ENCODE measurements at regions not wholly inside any gene's neighbourhood (a gene's known extent, or its start where the extent isn't known, plus 50 kb on each side); places are given as distances from the start of the nearest gene placed in this dataset.

DNA sequence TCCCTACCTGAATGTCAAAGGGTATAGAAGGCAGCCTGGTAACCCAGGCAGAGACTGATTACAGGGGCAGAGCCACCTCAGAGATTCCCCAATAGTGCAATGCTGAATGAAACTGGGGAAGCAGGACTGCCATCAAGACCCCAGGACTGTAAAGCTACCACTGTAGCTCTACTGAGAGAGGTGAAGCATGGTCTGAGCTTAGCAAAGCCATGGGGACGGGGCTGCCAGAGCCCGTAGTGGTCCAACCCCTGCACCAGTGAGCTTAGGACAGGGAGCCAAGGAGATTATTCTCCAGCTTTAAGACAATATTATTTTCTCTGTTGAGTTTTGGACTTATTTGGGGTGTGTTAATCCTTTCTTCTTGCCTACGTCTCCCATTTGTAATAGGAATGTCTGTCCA, 679.3 kb upstream of the GRAMD2B start:
- TF ChIP-seq, protein P1, sequence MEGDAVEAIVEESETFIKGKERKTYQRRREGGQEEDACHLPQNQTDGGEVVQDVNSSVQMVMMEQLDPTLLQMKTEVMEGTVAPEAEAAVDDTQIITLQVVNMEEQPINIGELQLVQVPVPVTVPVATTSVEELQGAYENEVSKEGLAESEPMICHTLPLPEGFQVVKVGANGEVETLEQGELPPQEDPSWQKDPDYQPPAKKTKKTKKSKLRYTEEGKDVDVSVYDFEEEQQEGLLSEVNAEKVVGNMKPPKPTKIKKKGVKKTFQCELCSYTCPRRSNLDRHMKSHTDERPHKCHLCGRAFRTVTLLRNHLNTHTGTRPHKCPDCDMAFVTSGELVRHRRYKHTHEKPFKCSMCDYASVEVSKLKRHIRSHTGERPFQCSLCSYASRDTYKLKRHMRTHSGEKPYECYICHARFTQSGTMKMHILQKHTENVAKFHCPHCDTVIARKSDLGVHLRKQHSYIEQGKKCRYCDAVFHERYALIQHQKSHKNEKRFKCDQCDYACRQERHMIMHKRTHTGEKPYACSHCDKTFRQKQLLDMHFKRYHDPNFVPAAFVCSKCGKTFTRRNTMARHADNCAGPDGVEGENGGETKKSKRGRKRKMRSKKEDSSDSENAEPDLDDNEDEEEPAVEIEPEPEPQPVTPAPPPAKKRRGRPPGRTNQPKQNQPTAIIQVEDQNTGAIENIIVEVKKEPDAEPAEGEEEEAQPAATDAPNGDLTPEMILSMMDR (IDR thresholded peaks at IDR 0.05; ENCODE audit: extremely low read depth in 1 of 2, insufficient read depth in 1 of 2, low read depth in 1 of 2, low read length in 2 of 2): no peak
- no peak for TF ChIP-seq POLR2A (IDR thresholded peaks at IDR 0.05; ENCODE audit: low read depth, low read length)

Data from endothelial cell of umbilical vein (primary cell).